ENCODE measurements at regions not wholly inside any gene's neighbourhood (a gene's known extent, or its start where the extent isn't known, plus 50 kb on each side); places are given as distances from the start of the nearest gene placed in this dataset.

- DNase-seq (ENCODE audit: low read depth, low spot score) (peak; percentile 34), FAIRE-seq (peak; percentile 21)
- intact Hi-C loops (cut with micrococcal nuclease) (loop anchor here (1.0 kb wide), 3 partner anchors 53 to 217 kb away; no protein-coding TSS in a partner anchor), dilution Hi-C loops (cut with MboI; ENCODE audit: extremely low pct_ligation_motif_present, low sequenced_read_pairs) (no loop called here)
- Histone ChIP-seq H3K4me3 (replicated peaks in 1 of 3; ENCODE audit: insufficient read depth in 1 of 3, low read depth in 1 of 3, low read length in 3 of 3) (no peak overlapping the region), H4K20me1 (replicated peaks; ENCODE audit: control insufficient read depth, extremely low read depth, insufficient read depth, low read length) (no peaks in the 10 kb centered on the region), H3K27me3 (ENCODE audit: control insufficient read depth in 2 of 2, insufficient read depth in 2 of 2, low read length in 2 of 2) (no peaks in the 10 kb centered on the region), H3K79me2 (ENCODE audit: control insufficient read depth, insufficient read depth, low read length) (no peaks in the 10 kb centered on the region), H3K27ac (ENCODE audit: insufficient read depth, low read depth, low read length) (no peak overlapping the region), H3K4me1 (ENCODE audit: control insufficient read depth, extremely low read depth, insufficient read depth, low read length) (peaks cover 8% of the 10 kb centered on the region), H3K9ac (replicated peaks; ENCODE audit: extremely low read depth, insufficient read depth, low read length) (no peak overlapping the region), H3K4me2 (ENCODE audit: insufficient read depth, low read length) (no peak overlapping the region), H3K9me1 (replicated peaks; ENCODE audit: control insufficient read depth, extremely low read depth, insufficient read depth, low read length) (no peaks in the 10 kb centered on the region), H3K9me3 (replicated peaks; ENCODE audit: control insufficient read depth, insufficient read depth, low read length) (no peaks in the 10 kb centered on the region), H2AFZ (ENCODE audit: low read depth, low read length) (no peak overlapping the region), H3K36me3 (ENCODE audit: control insufficient read depth in 2 of 2, extremely low read depth in 1 of 2, insufficient read depth in 2 of 2, low read length in 2 of 2) (no peaks in the 10 kb centered on the region)
- TF ChIP-seq MAX (IDR thresholded peaks at IDR 0.05; ENCODE audit: insufficient read depth, insufficient read length) (no peak), CTCF (IDR thresholded peaks at IDR 0.05; ENCODE audit: extremely low read depth in 1 of 2, insufficient read depth in 1 of 2, low read depth in 1 of 2, low read length in 2 of 2) (peak; percentile 64 to 79)
- BruUV-seq (replicated peaks): no TSS peak
- CTCF ChIA-PET: interaction anchor here (0.6 to 2.5 kb wide), 11 partner anchors 9 to 221 kb away, joined by 3 to 11 read pairs (median 4); partner anchors contain the start of gene CAMK2N1
- POLR2A ChIA-PET: no interaction called here
Measured at GRCh38 chr1:20430355-20431175, 55.4 kb downstream of the CAMK2N1 start.

- Histone ChIP-seq H3K9me1 (replicated peaks; ENCODE audit: control insufficient read depth, extremely low read depth, insufficient read depth, low read length) (no peaks in the 10 kb centered on the region), H3K27ac (ENCODE audit: insufficient read depth, low read depth, low read length) (no peak overlapping the region), H3K36me3 (ENCODE audit: control insufficient read depth in 2 of 2, extremely low read depth in 1 of 2, insufficient read depth in 2 of 2, low read length in 2 of 2) (no peaks in the 10 kb centered on the region), H3K9me3 (replicated peaks; ENCODE audit: control insufficient read depth, insufficient read depth, low read length) (no peaks in the 10 kb centered on the region), H3K27me3 (ENCODE audit: control insufficient read depth in 2 of 2, insufficient read depth in 2 of 2, low read length in 2 of 2) (no peaks in the 10 kb centered on the region), H2AFZ (ENCODE audit: low read depth, low read length) (no peak overlapping the region), H3K79me2 (ENCODE audit: control insufficient read depth, insufficient read depth, low read length) (no peaks in the 10 kb centered on the region), H3K4me1 (ENCODE audit: control insufficient read depth, extremely low read depth, insufficient read depth, low read length) (peaks cover 8% of the 10 kb centered on the region), H4K20me1 (replicated peaks; ENCODE audit: control insufficient read depth, extremely low read depth, insufficient read depth, low read length) (no peaks in the 10 kb centered on the region), H3K4me2 (ENCODE audit: insufficient read depth, low read length) (no peak overlapping the region), H3K9ac (replicated peaks; ENCODE audit: extremely low read depth, insufficient read depth, low read length) (no peak overlapping the region), H3K4me3 (replicated peaks in 1 of 3; ENCODE audit: insufficient read depth in 1 of 3, low read depth in 1 of 3, low read length in 3 of 3) (no peak overlapping the region)
- intact Hi-C loops (cut with micrococcal nuclease): no loop called here
- no peak for DNase-seq (ENCODE audit: low read depth, low spot score)
- no peak for TF ChIP-seq MYC (IDR thresholded peaks at IDR 0.05; ENCODE audit: low read depth, low read length)
- POLR2A ChIA-PET: no interaction called here
- CTCF ChIA-PET: interaction anchor here (0.7 to 1.7 kb wide), 5 partner anchors 10 to 68 kb away, joined by 3 to 8 read pairs (median 4); no protein-coding TSS in a partner anchor
- FAIRE-seq: no peak
- dilution Hi-C loops (cut with MboI; ENCODE audit: extremely low pct_ligation_motif_present, low sequenced_read_pairs): no loop called here
- no TSS peak for BruUV-seq (replicated peaks)
Measured at GRCh38 chr1:20429296-20429695, 56.7 kb downstream of the CAMK2N1 start.
